PC-9 (cell line): ENCODE measurements at regions not wholly inside any gene's neighbourhood (a gene's known extent, or its start where the extent isn't known, plus 50 kb on each side); places are given as distances from the start of the nearest gene placed in this dataset.

Experiments
- CTCF ChIP-seq: fragments of 200-600 bp; sonication (generic); conservative IDR thresholded peaks from 2 replicates; pipeline ENCODE4 v1.6.1; 2017; ENCODE audit warnings: mixed run types, antibody characterized with exemption, mild to moderate bottlenecking, moderate library complexity
- EZH2 ChIP-seq: fragments of 200-600 bp; sonication (generic); IDR thresholded peaks from 2 replicates; pipeline ENCODE4 v1.8.0; 2017; ENCODE audit warnings: antibody characterized with exemption, low read depth

DNA sequence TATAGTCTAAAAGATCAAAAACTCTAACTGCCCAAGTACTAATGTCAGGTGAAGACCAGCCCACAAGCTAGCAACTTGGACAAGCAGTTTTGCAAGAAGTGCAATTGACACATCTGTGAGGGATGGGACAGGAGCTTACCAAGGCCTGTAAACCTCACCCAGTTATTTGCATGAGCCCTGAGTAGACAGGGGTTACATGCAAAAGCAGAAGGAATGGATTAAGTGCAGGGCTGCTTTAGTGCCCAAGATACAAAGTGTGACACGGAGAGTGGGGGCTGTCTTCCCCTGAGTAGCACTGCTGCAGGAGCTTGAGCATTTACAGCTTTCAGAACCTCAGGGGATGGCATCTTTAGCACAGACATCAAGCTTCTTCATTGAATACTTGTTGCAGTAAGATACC, 286.7 kb downstream of the ELAVL2 start:
- TF ChIP-seq CTCF (no peak), EZH2 (no peak)
